MM.1S (cell line): ENCODE measurements at regions not wholly inside any gene's neighbourhood (a gene's known extent, or its start where the extent isn't known, plus 50 kb on each side); places are given as distances from the start of the nearest gene placed in this dataset.

Experiments
- EZH2 ChIP-seq: fragments of 300-600 bp; sonication (generic); optimal IDR thresholded peaks from 2 replicates; pipeline ENCODE3; 2017; ENCODE audit warnings: low read depth, mild to moderate bottlenecking, antibody characterized with exemption, low read length, mixed read lengths
- EZH2phosphoT487 ChIP-seq: fragments of 300-600 bp; sonication (generic); IDR thresholded peaks from 2 replicates; pipeline ENCODE4 v1.6.1; 2018; ENCODE audit warnings: antibody characterized with exemption, low read length
- TF ChIP-seq, protein P1 (sequence below): fragments of 300-600 bp; sonication (generic); IDR thresholded peaks from 2 replicates; pipeline ENCODE4 v1.5.1; 2016; ENCODE audit warnings: antibody characterized with exemption, low read length, mixed read lengths

DNA sequence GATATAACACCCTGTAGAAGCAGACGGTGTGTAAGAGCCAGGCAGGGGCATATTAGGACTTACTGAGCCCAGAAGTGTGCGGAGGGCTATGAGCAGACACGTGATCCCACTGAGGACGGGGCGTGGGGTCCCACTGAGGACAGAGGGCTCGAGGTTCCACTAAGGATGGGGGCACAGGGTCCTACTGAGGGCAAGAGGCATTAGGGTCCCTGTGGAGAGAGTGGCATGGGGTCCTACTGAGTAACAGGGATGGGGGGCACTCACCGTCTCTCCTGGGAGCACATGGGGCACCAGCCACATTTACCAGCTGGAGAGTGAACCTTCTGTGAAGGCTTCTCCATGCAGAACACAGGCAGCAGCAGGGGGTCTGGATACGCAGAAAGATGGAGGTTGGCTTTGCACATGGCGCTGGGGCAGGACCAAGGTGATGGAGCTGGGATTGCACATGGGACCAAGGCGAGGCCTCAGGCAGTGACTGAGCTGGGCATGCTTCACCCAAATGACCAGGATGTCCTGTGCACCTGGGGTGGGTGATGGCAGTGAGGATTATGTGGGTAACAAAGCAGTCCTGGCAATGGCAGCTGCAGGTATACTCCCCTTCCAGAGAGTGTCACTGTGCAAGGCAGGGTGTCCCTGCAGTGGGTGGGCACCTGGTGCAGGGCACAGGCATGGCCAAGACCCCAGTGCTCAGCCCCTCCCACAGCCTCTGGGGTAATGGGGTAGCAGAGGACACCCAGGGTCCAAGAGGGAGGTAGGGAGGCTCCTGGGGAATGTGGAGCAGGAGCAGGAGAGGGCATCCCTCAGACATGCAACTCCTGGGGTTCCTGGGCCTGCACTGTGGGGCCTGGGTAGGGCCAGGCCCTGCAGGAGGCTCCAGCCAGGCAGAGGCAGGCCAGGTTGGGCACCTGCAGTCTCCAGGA lies 278.1 kb downstream of the TCERG1L start:
- TF ChIP-seq, protein P1, sequence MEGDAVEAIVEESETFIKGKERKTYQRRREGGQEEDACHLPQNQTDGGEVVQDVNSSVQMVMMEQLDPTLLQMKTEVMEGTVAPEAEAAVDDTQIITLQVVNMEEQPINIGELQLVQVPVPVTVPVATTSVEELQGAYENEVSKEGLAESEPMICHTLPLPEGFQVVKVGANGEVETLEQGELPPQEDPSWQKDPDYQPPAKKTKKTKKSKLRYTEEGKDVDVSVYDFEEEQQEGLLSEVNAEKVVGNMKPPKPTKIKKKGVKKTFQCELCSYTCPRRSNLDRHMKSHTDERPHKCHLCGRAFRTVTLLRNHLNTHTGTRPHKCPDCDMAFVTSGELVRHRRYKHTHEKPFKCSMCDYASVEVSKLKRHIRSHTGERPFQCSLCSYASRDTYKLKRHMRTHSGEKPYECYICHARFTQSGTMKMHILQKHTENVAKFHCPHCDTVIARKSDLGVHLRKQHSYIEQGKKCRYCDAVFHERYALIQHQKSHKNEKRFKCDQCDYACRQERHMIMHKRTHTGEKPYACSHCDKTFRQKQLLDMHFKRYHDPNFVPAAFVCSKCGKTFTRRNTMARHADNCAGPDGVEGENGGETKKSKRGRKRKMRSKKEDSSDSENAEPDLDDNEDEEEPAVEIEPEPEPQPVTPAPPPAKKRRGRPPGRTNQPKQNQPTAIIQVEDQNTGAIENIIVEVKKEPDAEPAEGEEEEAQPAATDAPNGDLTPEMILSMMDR, result no peak
- TF ChIP-seq EZH2 (no peak), EZH2phosphoT487 (no peak)
